ENCODE measurements at regions not wholly inside any gene's neighbourhood (a gene's known extent, or its start where the extent isn't known, plus 50 kb on each side); places are given as distances from the start of the nearest gene placed in this dataset.
A peak's percentile ranks its signal among the peaks of the same experiment; 100 is the strongest.

- in situ Hi-C loops (cut with HindIII; ENCODE audit: low pct_ligation_motif_present, low sequenced_read_pairs): no loop called here
- no peak for TF ChIP-seq CTCF (IDR thresholded peaks at IDR 0.05; ENCODE audit: low read depth, low read length, missing control alignments)
- Histone ChIP-seq H3K4me3 (ENCODE audit: low read depth, low read length) (no peak overlapping the region), H3K27me3 (replicated peaks) (no peaks in the 10 kb centered on the region), H3K27ac (no peak overlapping the region), H3K36me3 (replicated peaks) (no peaks in the 10 kb centered on the region)
- no peak for DNase-seq
Observed at GRCh38 chr3:76733073-76733759, 306.7 kb upstream of the ROBO2 start.

- Histone ChIP-seq H3K4me3 (ENCODE audit: low read depth, low read length) (no peak overlapping the region), H3K27me3 (replicated peaks) (no peaks in the 10 kb centered on the region), H3K36me3 (replicated peaks) (no peaks in the 10 kb centered on the region), H3K27ac (no peak overlapping the region)
- TF ChIP-seq CTCF (IDR thresholded peaks at IDR 0.05; ENCODE audit: low read depth, low read length, missing control alignments): no peak
- in situ Hi-C loops (cut with HindIII; ENCODE audit: low pct_ligation_motif_present, low sequenced_read_pairs): no loop called here
- no peak for DNase-seq
Observed at GRCh38 chr3:76735152-76735551, 304.7 kb upstream of the ROBO2 start.

DNA sequence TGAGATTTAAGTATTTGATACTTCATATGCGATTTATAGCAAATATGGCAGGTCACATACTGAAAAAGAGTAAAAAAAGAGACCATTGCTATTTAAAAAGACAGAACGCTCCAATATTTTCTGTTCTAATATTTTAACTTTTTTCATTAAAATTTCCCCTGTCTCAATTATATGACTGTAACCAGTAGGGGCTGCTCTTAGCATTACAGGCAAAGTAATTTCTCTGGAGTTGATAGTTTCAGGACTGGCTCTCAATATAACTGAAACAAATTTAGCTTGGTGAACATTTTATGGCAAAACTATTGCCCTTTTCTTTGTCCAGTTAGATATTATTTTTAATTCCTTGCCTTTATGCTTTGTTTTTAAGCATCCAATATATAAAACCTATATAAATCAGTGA, 286.3 kb upstream of the ROBO2 start:
- no peak for DNase-seq
- no peaks in the 10 kb centered on the region for H3K36me3 ChIP-seq (replicated peaks)
- H3K27ac ChIP-seq: no peak overlapping the region
- TF ChIP-seq CTCF (IDR thresholded peaks at IDR 0.05; ENCODE audit: low read depth, low read length, missing control alignments): peak; percentile 16
- no peak overlapping the region for H3K4me3 ChIP-seq (ENCODE audit: low read depth, low read length)
- no peaks in the 10 kb centered on the region for H3K27me3 ChIP-seq (replicated peaks)
- in situ Hi-C loops (cut with HindIII; ENCODE audit: low pct_ligation_motif_present, low sequenced_read_pairs): no loop called here

GRCh38 chr3:76754247-76754646, 285.7 kb upstream of the ROBO2 start:
- no peaks in the 10 kb centered on the region for H3K36me3 ChIP-seq (replicated peaks)
- in situ Hi-C loops (cut with HindIII; ENCODE audit: low pct_ligation_motif_present, low sequenced_read_pairs): no loop called here
- H3K4me3 ChIP-seq (ENCODE audit: low read depth, low read length): no peak overlapping the region
- no peaks in the 10 kb centered on the region for H3K27me3 ChIP-seq (replicated peaks)
- no peak for DNase-seq
- TF ChIP-seq CTCF (IDR thresholded peaks at IDR 0.05; ENCODE audit: low read depth, low read length, missing control alignments): no peak
- no peak overlapping the region for H3K27ac ChIP-seq

GRCh38 chr3:76756577-76756976, 283.3 kb upstream of the ROBO2 start:
- in situ Hi-C loops (cut with HindIII; ENCODE audit: low pct_ligation_motif_present, low sequenced_read_pairs): no loop called here
- H3K27ac ChIP-seq: no peak overlapping the region
- H3K4me3 ChIP-seq (ENCODE audit: low read depth, low read length): no peak overlapping the region
- no peak for DNase-seq
- no peak for TF ChIP-seq CTCF (IDR thresholded peaks at IDR 0.05; ENCODE audit: low read depth, low read length, missing control alignments)
- no peaks in the 10 kb centered on the region for H3K27me3 ChIP-seq (replicated peaks)
- no peaks in the 10 kb centered on the region for H3K36me3 ChIP-seq (replicated peaks)

GRCh38 chr3:76760336-76760735, 279.6 kb upstream of the ROBO2 start:
- Histone ChIP-seq H3K4me3 (ENCODE audit: low read depth, low read length) (no peak overlapping the region), H3K27me3 (replicated peaks) (no peaks in the 10 kb centered on the region), H3K27ac (no peak overlapping the region), H3K36me3 (replicated peaks) (no peaks in the 10 kb centered on the region)
- no peak for TF ChIP-seq CTCF (IDR thresholded peaks at IDR 0.05; ENCODE audit: low read depth, low read length, missing control alignments)
- in situ Hi-C loops (cut with HindIII; ENCODE audit: low pct_ligation_motif_present, low sequenced_read_pairs): no loop called here
- no peak for DNase-seq

All from brain microvascular endothelial cell (primary cell).